GM12872 (cell line): ENCODE measurements at regions not wholly inside any gene's neighbourhood (a gene's known extent, or its start where the extent isn't known, plus 50 kb on each side); places are given as distances from the start of the nearest gene placed in this dataset.

ENCODE experiments used
- CTCF ChIP-seq: IDR thresholded peaks from 3 replicates; pipeline ENCODE4 v1.5.1; 2011; ENCODE audit warnings: low read depth, mild to moderate bottlenecking, low read length, moderate library complexity; ENCODE audit not compliant: insufficient read depth

DNA sequence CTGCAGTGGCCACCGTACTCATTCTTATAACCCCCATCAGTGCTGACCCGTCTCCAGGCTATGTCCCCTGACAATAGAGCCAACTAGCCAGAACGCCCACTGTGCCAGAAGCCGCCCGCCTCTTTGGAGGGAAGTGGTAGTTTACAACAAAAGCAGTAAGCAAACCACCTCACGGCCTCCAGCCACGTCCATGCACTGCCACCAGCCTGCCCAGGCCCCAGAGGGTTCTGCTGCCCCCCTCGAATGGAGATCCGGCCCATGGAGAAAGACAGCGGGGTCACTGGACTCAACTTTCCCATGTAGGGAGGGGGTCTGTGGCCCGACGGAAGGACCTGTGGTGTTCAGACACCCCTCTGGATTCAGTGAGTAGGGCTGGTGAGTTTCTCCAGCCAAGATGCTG is 340.3 kb downstream of the CTTN start:
- no peak for TF ChIP-seq CTCF

- no peak for TF ChIP-seq CTCF
Measured at GRCh38 chr11:70739091-70739490, 340.8 kb downstream of the CTTN start.

DNA sequence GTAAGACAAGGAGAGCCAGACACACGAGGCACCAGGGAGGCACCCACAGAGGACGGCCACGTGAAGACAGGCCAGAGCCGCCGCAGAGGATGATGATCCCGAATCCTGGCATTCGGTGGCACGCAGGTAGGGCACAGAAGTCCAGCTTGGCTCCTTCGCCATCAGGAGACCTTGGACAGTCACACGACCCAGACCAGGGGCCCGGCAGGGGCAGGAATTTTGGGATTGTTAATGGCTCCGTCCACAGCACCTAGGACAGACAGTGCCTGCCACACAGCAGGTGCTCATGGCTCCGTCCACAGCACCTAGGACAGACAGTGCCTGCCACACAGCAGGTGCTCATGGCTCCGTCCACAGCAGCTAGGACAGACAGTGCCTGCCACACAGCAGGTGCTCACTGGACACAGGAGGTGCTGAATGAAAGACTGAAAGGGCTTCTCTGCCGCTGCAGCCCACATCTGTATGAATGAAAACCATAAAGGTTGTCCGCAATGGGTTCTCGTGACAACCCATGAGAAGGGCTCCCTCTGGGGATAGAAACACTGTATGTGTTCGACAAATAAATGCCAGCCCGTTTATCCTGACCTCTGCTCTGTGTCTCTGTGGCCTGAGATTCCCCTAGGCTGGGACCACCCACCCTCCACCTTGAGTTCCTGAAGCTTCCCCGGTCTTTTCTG is 341.6 kb downstream of the CTTN start:
- no peak for TF ChIP-seq CTCF

- no peak for TF ChIP-seq CTCF
Measured at GRCh38 chr11:70740488-70740851, 342.1 kb downstream of the CTTN start.

DNA sequence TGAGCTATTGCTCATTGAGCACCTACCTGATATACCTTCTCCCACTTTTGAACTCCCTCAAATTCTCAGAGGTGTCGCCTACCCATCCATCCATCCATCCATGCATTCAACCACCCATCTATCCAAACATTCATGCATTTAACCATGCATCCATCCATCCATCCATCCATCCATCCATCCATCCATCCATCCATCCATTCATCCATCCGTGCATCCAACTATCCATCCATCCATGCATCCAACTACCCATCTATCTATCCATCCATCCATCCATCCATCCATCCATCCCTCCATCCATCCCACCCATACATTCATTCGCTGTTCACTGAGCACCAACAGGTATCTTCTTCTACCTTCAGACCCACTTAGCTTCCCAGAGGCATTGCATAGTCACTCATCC is 342.8 kb downstream of the CTTN start:
- TF ChIP-seq CTCF = no peak

DNA sequence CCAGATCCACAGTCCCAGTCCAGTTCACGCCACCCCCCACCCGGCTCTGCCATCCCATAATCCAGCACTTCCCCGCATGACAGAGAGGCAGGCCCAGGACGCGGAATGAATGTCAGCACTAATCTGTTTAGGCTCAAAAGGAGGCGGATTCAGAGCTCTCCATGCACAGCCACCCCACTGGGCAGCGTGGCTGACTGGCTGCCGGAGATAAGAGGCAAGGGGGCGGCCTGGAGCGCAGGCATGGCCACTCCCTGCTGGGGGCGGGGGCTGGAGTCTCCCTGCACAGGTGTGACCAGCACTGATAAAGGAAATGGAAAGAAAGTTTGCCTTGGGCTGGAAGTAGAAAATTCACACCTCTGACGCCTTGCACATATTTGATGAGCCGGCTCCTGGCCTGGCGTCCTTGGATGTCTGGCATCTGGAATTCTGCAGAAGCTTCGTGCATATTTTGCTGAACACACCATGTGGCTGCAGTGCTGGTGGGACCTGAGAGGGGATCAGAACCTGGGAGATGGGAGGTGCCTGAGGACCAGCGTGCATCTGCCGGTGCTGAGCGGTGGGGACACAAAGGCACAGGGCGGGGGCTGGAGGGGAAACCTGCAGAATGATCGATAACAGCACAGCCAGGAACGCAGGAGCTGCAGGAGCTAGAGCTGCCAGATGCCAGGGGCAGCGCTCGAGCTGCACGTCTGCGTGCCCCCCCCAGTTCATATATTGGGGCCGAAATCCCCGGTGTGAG is 344.4 kb downstream of the CTTN start:
- TF ChIP-seq CTCF = no peak

- TF ChIP-seq CTCF = no peak
Measured at GRCh38 chr11:70743329-70743728, 345.0 kb downstream of the CTTN start.
